GM12892 (cell line): ENCODE measurements at regions not wholly inside any gene's neighbourhood (a gene's known extent, or its start where the extent isn't known, plus 50 kb on each side); places are given as distances from the start of the nearest gene placed in this dataset.
"Not testable (repeated sequence)": the region's sequence is repeated elsewhere in the genome, so short reads cannot be mapped to it uniquely, and the experiment has no call there.

ENCODE experiments used
- DNase-seq: peaks from one replicate; pipeline ENCODE4 v3.0.0; 2011; ENCODE audit not compliant: insufficient read length
- FAIRE-seq: peaks from 2 replicates; lab custom pipeline; 2011; peaks lifted over from hg19 to GRCh38; lab: Jason Lieb, UNC
- POLR2A ChIP-seq: IDR thresholded peaks from 2 replicates; pipeline ENCODE4 v1.6.1; 2011; ENCODE audit warnings: low read depth, low read length, control low read depth
- POLR2AphosphoS5 ChIP-seq: IDR thresholded peaks from 2 replicates; pipeline ENCODE4 v1.6.1; 2011; ENCODE audit warnings: low read depth, low read length, control low read depth
- TAF1 ChIP-seq: IDR thresholded peaks from 2 replicates; pipeline ENCODE4 v1.6.1; 2011; ENCODE audit warnings: low read depth, mild to moderate bottlenecking, control low read depth, low read length, borderline replicate concordance

DNA sequence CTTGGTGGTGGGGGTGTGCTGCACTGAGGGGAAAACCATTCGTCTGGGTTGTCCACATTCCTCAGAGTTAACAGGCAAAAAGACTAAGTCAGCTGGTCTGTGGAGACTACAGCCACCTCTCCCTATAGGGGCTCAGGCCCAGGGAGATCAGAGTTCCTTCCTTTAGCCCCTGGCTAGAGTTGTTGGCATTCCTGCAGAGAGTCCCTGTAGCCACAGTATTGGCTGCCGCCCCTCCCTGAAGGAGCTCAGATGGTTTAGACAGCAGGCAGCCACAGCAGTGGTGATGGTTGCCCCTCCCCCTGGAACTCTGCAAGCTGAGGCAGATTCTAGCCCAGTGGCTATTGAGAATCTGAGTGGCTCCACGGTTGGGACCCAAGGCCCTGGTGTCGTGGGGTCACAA lies 1072.5 kb upstream of the ATXN7L3B start:
- FAIRE-seq (no peak), DNase-seq (no peak)
- no peak for TF ChIP-seq POLR2AphosphoS5
- no peak for TF ChIP-seq TAF1
- TF ChIP-seq POLR2A, result no peak

- no peak for TF ChIP-seq POLR2A
- no peak for TF ChIP-seq POLR2AphosphoS5
- TF ChIP-seq TAF1, result no peak
- DNase-seq (no peak), FAIRE-seq (no peak)
Observed at GRCh38 chr12:73486256-73486655, 1051.4 kb upstream of the ATXN7L3B start.

DNA sequence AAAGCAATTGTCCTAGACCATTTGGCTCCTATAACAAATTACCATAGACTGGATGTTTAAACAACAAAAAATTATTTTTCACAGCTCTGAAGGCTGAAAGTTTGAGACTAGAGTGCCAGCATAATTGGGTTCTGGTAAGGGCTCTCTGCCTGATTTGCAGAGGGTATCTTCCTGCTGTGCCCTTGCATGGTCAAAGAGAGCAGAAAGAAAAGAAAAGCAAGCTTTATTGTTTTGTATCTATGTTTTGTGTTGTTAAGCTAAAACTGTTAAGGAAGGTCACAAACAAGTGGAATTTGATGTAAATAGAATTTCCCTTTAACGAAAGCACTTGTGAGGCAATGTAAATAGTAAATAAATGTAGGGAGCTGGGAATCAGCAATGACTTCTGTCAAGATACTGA lies 1031.0 kb upstream of the ATXN7L3B start:
- FAIRE-seq (no peak), DNase-seq (no peak)
- TF ChIP-seq POLR2A (no peak), POLR2AphosphoS5 (no peak), TAF1 (no peak)

DNA sequence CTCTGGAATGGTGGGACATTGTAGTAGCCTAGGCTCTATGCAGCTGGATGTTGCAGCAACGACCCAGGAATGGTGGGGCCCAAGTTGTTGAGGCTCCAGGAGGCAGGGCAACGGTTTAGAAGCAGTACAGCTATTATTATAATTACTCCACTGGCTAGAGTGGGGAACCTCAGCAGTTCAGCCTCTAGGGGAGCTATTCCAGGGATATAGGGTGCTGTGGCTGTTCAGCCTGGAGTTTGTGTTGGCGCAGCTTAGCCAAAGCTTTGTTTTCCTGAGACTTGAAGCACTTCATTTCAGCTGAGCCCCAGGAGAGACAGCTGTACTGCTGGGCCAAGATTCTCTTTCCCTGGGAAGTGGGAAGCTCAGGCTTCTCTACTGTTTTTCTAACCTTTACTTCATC lies 1023.0 kb upstream of the ATXN7L3B start:
- FAIRE-seq (no peak), DNase-seq (no peak)
- TF ChIP-seq POLR2A (no peak), TAF1 (no peak), POLR2AphosphoS5 (no peak)

- no peak for DNase-seq
- no peak for TF ChIP-seq POLR2AphosphoS5
- no peak for TF ChIP-seq TAF1
- no peak for TF ChIP-seq POLR2A
- FAIRE-seq, result no peak
Observed at GRCh38 chr12:73517859-73518258, 1019.8 kb upstream of the ATXN7L3B start.

DNA sequence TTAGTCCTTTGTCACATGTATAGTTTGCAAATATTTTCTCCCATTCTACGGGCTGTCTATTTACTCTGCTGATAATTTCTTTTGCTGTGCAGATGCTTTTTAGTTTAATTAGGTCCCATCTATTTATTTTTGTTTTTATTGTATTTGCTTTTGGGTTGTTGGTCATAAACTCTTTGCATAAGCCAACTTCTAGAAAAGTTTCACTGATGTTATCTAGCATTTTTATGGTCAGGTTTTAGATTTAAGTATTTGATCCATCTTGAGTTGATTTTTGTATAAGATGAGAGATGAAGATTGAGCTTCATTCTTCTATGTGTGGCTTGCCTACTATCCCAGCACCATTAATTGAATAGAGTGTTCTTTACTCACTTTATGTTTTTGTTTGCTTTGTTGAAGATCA lies 1008.4 kb upstream of the ATXN7L3B start:
- TF ChIP-seq POLR2AphosphoS5 (no peak), TAF1 (no peak), POLR2A (no peak)
- no peak for DNase-seq
- FAIRE-seq, result no peak

- no peak for FAIRE-seq
- TF ChIP-seq TAF1 (no peak), POLR2AphosphoS5 (no peak), POLR2A (no peak)
- DNase-seq, result no peak
Observed at GRCh38 chr12:73529954-73530353, 1007.7 kb upstream of the ATXN7L3B start.

GRCh38 chr12:73531752-73532151 lies 1005.9 kb upstream of the ATXN7L3B start:
- DNase-seq, result no peak
- FAIRE-seq, result no peak
- no peak for TF ChIP-seq POLR2A
- no peak for TF ChIP-seq TAF1

DNA sequence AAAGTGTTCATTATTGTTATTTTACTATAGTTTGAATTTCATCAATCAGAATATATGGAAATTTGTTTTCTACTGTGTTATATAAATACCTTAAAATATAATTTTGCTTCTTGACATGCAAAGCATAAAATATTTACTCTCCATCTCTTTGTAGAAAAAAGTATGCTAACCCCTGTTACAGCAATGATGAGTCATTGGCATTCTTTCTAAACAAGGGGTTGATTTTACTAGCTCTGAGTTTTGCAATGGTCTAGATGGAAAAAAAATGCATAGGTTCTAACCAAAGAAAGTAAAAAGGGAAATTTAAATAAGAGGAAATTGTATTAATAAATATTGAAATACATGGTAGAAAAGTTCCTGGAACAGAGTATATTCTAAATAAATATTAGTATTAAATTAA lies 990.2 kb upstream of the ATXN7L3B start:
- FAIRE-seq (no peak), DNase-seq (no peak)
- TF ChIP-seq TAF1 (no peak), POLR2A (no peak), POLR2AphosphoS5 (no peak)

DNA sequence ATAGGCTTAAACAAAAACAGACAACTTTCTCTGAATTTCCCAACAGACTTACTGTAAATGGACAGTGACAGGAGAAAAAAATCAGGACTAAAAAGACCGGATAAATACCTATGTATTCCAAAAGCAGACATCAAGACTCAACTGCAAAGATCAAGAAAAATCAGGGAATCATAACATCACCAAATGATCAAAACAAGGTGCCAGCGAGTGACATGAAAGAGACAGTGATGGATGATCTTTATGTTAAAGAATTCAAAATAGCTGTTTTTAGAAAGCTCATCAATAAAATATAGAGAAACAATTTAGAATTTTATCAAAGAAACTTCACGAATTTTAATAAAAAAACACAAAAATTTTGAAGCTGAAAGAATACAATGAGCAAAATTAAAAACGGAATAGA lies 952.5 kb upstream of the ATXN7L3B start:
- DNase-seq (no peak), FAIRE-seq (no peak)
- TF ChIP-seq TAF1 (no peak), POLR2AphosphoS5 (no peak), POLR2A (no peak)

DNA sequence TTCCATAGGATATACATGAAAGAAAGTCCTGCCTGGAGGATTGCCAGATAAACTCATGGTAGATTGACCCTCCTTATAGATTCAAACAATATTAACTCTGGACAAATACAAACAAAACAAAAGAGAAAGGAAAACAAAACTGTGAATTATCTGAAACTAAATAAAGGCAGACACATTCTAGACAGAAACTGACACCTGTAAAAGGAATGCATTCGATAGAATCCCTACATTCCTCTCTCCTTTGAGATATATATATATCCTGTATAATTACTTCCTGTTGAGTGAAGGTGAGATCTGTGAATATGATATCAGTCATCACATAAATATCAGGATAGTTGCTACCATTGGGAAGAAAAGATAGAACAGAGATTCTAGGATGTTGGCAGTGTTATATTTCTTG lies 948.4 kb upstream of the ATXN7L3B start:
- no peak for FAIRE-seq

GRCh38 chr12:73598626-73599025 lies 939.0 kb upstream of the ATXN7L3B start:
- no peak for FAIRE-seq
- TF ChIP-seq POLR2A (no peak), TAF1 (no peak), POLR2AphosphoS5 (no peak)
- DNase-seq, result no peak

More for the DNA sequence above, 948.4 kb upstream of the ATXN7L3B start:
- no peak for DNase-seq
- TF ChIP-seq POLR2AphosphoS5 (no peak), TAF1 (no peak), POLR2A (no peak)

DNA sequence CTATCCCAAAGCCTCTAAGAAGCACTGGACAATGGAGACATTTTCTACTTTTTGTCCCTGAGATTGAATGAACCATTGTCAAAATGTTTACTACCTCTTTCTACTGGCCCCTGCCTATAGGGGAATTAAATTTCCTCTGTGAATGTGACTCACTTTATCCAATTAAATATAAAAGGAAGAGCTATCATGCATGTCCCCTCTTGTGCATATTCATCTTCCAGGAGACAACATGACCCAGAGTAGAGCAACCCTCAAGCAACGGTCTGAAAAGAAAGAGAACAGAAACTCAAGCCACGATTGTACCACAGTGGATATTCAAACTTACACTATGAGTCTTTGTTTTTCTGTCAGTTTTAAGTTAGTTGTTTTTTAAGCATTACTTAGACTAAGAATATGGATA lies 938.4 kb upstream of the ATXN7L3B start:
- TF ChIP-seq TAF1 (no peak), POLR2A (no peak), POLR2AphosphoS5 (no peak)
- FAIRE-seq (no peak), DNase-seq (no peak)

- FAIRE-seq, DNase-seq: not testable (repeated sequence)
Observed at GRCh38 chr12:73605925-73606324, 931.7 kb upstream of the ATXN7L3B start.
